OCI-LY1 (cell line): ENCODE measurements at regions not wholly inside any gene's neighbourhood (a gene's known extent, or its start where the extent isn't known, plus 50 kb on each side); places are given as distances from the start of the nearest gene placed in this dataset.
"Not testable (repeated sequence)": the region's sequence is repeated elsewhere in the genome, so short reads cannot be mapped to it uniquely, and the experiment has no call there.

Source experiments
- CTCF ChIP-seq: fragments of 200-600 bp; sonication (generic), shearing (Covaris generic); IDR thresholded peaks from 2 replicates; pipeline ENCODE4 v1.5.1; 2017; ENCODE audit warnings: mild to moderate bottlenecking, antibody characterized with exemption, low read length, moderate library complexity, mixed read lengths
- EZH2 ChIP-seq: fragments of 200-600 bp; sonication (generic), shearing (Covaris generic); IDR thresholded peaks from 2 replicates; pipeline ENCODE4 v1.8.0; 2017; ENCODE audit warnings: borderline replicate concordance, mixed run types, mild to moderate bottlenecking, antibody characterized with exemption, low read length, moderate library complexity, mixed read lengths

GRCh38 chr21:6015422-6016057, 4505.8 kb upstream of the TPTE start:
- TF ChIP-seq CTCF, EZH2: not testable (repeated sequence)
